Panc1 (cell line): ENCODE measurements at regions not wholly inside any gene's neighbourhood (a gene's known extent, or its start where the extent isn't known, plus 50 kb on each side); places are given as distances from the start of the nearest gene placed in this dataset.

ENCODE experiments used
- ATAC-seq: fragments of 200-7000 bp; cut with Tn5 transposase; 2 replicates; pipeline ENCODE4 v1.9.1; 2020; ENCODE audit warnings: mild to moderate bottlenecking, moderate library complexity
- BruUV-seq: library from RNA; stranded (reverse); fragments of 400-500 nt; replicated peaks from 2 replicates; lab custom pipeline; 2021; lab: Mats Ljungman, UMichigan
- CTCF ChIA-PET: fragments of 300-600 bp; sonication (Branson Sonifier 250); formaldehyde crosslinking; loops from one replicate; lab custom pipeline; 2022; ENCODE audit warnings: antibody characterized with exemption; lab: Charles Lee
- POLR2A ChIA-PET: fragments of 300-600 bp; sonication (Branson Sonifier 250); formaldehyde crosslinking; loops from one replicate; lab custom pipeline; 2022; ENCODE audit warnings: antibody characterized with exemption; lab: Charles Lee
- DNase-seq: peaks from one replicate; pipeline ENCODE4 v3.0.0-alpha.2; 2010; ENCODE audit warnings: low read depth, low spot score
- H3K27ac ChIP-seq: 2 replicates; pipeline ENCODE4 v1.5.1; 2011; ENCODE audit warnings: mild to moderate bottlenecking, low read length, inconsistent platforms
- H3K27me3 ChIP-seq: fragments of 200-500 bp; sonication (Bioruptor generic); 2 replicates; pipeline ENCODE4 v1.6.0; 2014; ENCODE audit warnings: low read length, inconsistent platforms; ENCODE audit not compliant: control insufficient read depth, insufficient read depth
- H3K36me3 ChIP-seq: fragments of 200-500 bp; sonication (Bioruptor generic); 2 replicates; pipeline ENCODE4 v1.5.1; 2014; ENCODE audit warnings: inconsistent platforms, mild to moderate bottlenecking, low read length, moderate library complexity; ENCODE audit not compliant: control insufficient read depth, insufficient read depth
- H3K4me1 ChIP-seq: 2 replicates; pipeline ENCODE4 v1.5.1; 2011; ENCODE audit warnings: inconsistent platforms, mild to moderate bottlenecking, low read length, moderate library complexity; ENCODE audit not compliant: control insufficient read depth, insufficient read depth
- H3K4me3 ChIP-seq, 2 experiments: 2 replicates each; pipeline ENCODE4 v1.5.1; 2011 to 2012; ENCODE audit warnings: low read depth in 2 of 2, low read length in 2 of 2, mild to moderate bottlenecking in 2 of 2, inconsistent platforms in 1 of 2, moderate library complexity in 1 of 2
- H3K9me3 ChIP-seq: fragments of 200-500 bp; sonication (Bioruptor generic); 2 replicates; pipeline ENCODE4 v1.5.1; 2014; ENCODE audit warnings: low read depth, mild to moderate bottlenecking, inconsistent platforms, low read length, moderate library complexity; ENCODE audit not compliant: control insufficient read depth, insufficient read depth
- POLR2AphosphoS5 ChIP-seq: IDR thresholded peaks from 2 replicates; pipeline ENCODE4 v1.6.1; 2012; ENCODE audit warnings: mild to moderate bottlenecking, low read depth, low read length, moderate library complexity
- SIN3A ChIP-seq: IDR thresholded peaks from 2 replicates; pipeline ENCODE4 v1.6.1; 2012; ENCODE audit warnings: low read depth, mild to moderate bottlenecking, low read length, moderate library complexity, borderline replicate concordance; ENCODE audit not compliant: insufficient read depth
- TCF7L2 ChIP-seq: IDR thresholded peaks from 2 replicates; pipeline ENCODE4 v1.6.1; 2011; ENCODE audit warnings: mild to moderate bottlenecking, low read depth, low read length, inconsistent platforms
- in situ Hi-C: cut with HindIII; loops from 2 replicates; pipeline ENCODE4 v1.10.0; 2016; ENCODE audit warnings: low sequenced_read_pairs, low pct_unique_long_range_greater_than_20kb
- intact Hi-C: fragments of 100-400 bp; cut with micrococcal nuclease; formaldehyde crosslinking; loops from one replicate; pipeline ENCODE4 v1.10.0; 2022; ENCODE audit not compliant: unreplicated experiment
- TF ChIP-seq, protein P1 (sequence below), 2 experiments: IDR thresholded peaks; 2 replicates each; pipeline ENCODE4 v1.6.1; 2011 to 2012; ENCODE audit warnings: low read depth in 2 of 2, control low read depth in 1 of 2, low read length in 1 of 2, mild to moderate bottlenecking in 1 of 2, moderate library complexity in 1 of 2; ENCODE audit not compliant: insufficient read depth in 1 of 2
- TF ChIP-seq, protein P2 (sequence below): fragments of 450-650 bp; IDR thresholded peaks from 2 replicates; pipeline ENCODE4 v1.5.1; 2017; ENCODE audit warnings: mild to moderate bottlenecking

- no peaks in the 10 kb centered on the region for H3K4me1 ChIP-seq
- H3K4me3 ChIP-seq = no peak overlapping the region
- ChIA-PET POLR2A (no interaction called here), CTCF (no interaction called here)
- H3K27ac ChIP-seq = no peak overlapping the region
- no peaks in the 10 kb centered on the region for H3K27me3 ChIP-seq
- DNase-seq (no peak), ATAC-seq (no peak)
- in situ Hi-C loops (no loop called here), intact Hi-C loops (no loop called here)
- no peaks in the 10 kb centered on the region for H3K9me3 ChIP-seq
- TF ChIP-seq, protein P1, sequence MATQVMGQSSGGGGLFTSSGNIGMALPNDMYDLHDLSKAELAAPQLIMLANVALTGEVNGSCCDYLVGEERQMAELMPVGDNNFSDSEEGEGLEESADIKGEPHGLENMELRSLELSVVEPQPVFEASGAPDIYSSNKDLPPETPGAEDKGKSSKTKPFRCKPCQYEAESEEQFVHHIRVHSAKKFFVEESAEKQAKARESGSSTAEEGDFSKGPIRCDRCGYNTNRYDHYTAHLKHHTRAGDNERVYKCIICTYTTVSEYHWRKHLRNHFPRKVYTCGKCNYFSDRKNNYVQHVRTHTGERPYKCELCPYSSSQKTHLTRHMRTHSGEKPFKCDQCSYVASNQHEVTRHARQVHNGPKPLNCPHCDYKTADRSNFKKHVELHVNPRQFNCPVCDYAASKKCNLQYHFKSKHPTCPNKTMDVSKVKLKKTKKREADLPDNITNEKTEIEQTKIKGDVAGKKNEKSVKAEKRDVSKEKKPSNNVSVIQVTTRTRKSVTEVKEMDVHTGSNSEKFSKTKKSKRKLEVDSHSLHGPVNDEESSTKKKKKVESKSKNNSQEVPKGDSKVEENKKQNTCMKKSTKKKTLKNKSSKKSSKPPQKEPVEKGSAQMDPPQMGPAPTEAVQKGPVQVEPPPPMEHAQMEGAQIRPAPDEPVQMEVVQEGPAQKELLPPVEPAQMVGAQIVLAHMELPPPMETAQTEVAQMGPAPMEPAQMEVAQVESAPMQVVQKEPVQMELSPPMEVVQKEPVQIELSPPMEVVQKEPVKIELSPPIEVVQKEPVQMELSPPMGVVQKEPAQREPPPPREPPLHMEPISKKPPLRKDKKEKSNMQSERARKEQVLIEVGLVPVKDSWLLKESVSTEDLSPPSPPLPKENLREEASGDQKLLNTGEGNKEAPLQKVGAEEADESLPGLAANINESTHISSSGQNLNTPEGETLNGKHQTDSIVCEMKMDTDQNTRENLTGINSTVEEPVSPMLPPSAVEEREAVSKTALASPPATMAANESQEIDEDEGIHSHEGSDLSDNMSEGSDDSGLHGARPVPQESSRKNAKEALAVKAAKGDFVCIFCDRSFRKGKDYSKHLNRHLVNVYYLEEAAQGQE (IDR thresholded peaks at IDR 0.05; ENCODE audit: insufficient read depth in 1 of 2, low read depth in 2 of 2, low read length in 1 of 2) = no peak
- TF ChIP-seq TCF7L2 (no peak), SIN3A (no peak), POLR2AphosphoS5 (no peak)
- TF ChIP-seq, protein P2, sequence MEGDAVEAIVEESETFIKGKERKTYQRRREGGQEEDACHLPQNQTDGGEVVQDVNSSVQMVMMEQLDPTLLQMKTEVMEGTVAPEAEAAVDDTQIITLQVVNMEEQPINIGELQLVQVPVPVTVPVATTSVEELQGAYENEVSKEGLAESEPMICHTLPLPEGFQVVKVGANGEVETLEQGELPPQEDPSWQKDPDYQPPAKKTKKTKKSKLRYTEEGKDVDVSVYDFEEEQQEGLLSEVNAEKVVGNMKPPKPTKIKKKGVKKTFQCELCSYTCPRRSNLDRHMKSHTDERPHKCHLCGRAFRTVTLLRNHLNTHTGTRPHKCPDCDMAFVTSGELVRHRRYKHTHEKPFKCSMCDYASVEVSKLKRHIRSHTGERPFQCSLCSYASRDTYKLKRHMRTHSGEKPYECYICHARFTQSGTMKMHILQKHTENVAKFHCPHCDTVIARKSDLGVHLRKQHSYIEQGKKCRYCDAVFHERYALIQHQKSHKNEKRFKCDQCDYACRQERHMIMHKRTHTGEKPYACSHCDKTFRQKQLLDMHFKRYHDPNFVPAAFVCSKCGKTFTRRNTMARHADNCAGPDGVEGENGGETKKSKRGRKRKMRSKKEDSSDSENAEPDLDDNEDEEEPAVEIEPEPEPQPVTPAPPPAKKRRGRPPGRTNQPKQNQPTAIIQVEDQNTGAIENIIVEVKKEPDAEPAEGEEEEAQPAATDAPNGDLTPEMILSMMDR = no peak
- no peaks in the 10 kb centered on the region for H3K36me3 ChIP-seq
- no TSS peak for BruUV-seq
Observed at GRCh38 chr13:106110241-106110855, 425.1 kb downstream of the EFNB2 start.

- intact Hi-C loops (no loop called here), in situ Hi-C loops (no loop called here)
- CTCF ChIA-PET = no interaction called here
- DNase-seq (no peak), ATAC-seq (no peak)
- Histone ChIP-seq H3K27me3 (no peaks in the 10 kb centered on the region), H3K36me3 (no peaks in the 10 kb centered on the region), H3K9me3 (no peaks in the 10 kb centered on the region), H3K4me1 (no peaks in the 10 kb centered on the region), H3K27ac (no peak overlapping the region), H3K4me3 (no peak overlapping the region)
- TF ChIP-seq POLR2AphosphoS5 (no peak), TCF7L2 (no peak), SIN3A (no peak)
- TF ChIP-seq, protein P2 = no peak
- TF ChIP-seq, protein P1 (IDR thresholded peaks at IDR 0.05; ENCODE audit: insufficient read depth in 1 of 2, low read depth in 2 of 2, low read length in 1 of 2) = no peak
- BruUV-seq = no TSS peak
- POLR2A ChIA-PET = no interaction called here
Observed at GRCh38 chr13:106109391-106109791, 426.1 kb downstream of the EFNB2 start.
